ENCODE measurements at regions not wholly inside any gene's neighbourhood (a gene's known extent, or its start where the extent isn't known, plus 50 kb on each side); places are given as distances from the start of the nearest gene placed in this dataset.

- TF ChIP-seq CTCF (IDR thresholded peaks at IDR 0.05) (no peak), POLR2AphosphoS5 (IDR thresholded peaks at IDR 0.05) (no peak), EP300 (IDR thresholded peaks at IDR 0.05; ENCODE audit: low read depth) (no peak)
Observed at GRCh38 chr20:52823303-52823702, 148.9 kb upstream of the TSHZ2 start.
